ENCODE measurements at regions not wholly inside any gene's neighbourhood (a gene's known extent, or its start where the extent isn't known, plus 50 kb on each side); places are given as distances from the start of the nearest gene placed in this dataset.

DNA sequence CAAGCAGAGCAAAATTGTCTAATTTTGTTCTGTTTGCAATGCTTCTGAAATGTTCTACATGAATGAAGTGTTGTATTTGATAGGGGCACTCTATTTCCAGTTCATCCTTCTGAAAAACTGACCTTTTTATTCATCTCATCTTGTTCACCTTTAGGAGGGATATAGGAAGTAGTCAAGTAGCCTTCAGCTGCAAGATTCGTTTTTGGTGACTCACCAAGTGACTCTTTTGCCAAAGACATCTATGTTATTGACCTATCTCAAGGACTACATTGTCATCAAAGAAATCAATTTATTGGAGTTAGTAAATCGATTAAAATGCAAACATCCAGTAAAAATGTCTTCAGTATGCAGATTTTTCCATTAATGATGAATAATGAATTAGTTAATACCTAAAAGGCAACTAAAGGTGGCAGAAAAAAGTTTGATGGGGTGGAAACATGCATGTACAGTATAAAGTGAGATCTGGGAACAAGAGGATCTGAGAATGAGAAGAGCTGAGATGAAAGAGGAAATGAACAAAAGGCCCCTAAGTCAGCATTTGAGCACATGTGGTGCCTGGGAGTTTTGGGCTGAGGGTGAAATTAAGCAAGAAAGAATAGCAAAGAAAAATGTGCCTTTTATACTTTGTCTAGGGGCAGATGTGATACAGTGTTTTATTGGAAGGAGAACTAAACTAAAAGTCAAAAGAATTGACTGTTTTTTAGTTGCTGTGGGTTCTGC, 255.1 kb upstream of the LINC00305 start:
- TF ChIP-seq CTCF (conservative IDR thresholded peaks at IDR 0.05; ENCODE audit: low read length), result no peak
- ChIA-PET CTCF (ENCODE audit: unreplicated experiment) (no interaction called here), POLR2A (interaction anchor here (0.5 kb wide), 1 partner anchor 595 kb away, joined by 3 read pairs; no protein-coding TSS in a partner anchor)

GRCh38 chr18:64402636-64403035, 253.7 kb upstream of the LINC00305 start:
- BruUV-seq (replicated peaks), result no TSS peak
- no peak for TF ChIP-seq EZH2phosphoT487 (IDR thresholded peaks at IDR 0.05; ENCODE audit: borderline replicate concordance, low read depth, low read length)
- TF ChIP-seq CTCF (conservative IDR thresholded peaks at IDR 0.05; ENCODE audit: low read length), result no peak
- Histone ChIP-seq H3K4me2 (ENCODE audit: low read length) (no peak overlapping the region), H3K9me3 (ENCODE audit: low read length) (no peaks in the 10 kb centered on the region), H2AFZ (ENCODE audit: low read length) (no peak overlapping the region), H3K79me2 (ENCODE audit: insufficient read depth, low read depth, low read length) (no peaks in the 10 kb centered on the region), H3K36me3 (ENCODE audit: insufficient read depth, low read length) (no peaks in the 10 kb centered on the region), H4K20me1 (ENCODE audit: insufficient read depth, low read length) (no peaks in the 10 kb centered on the region), H3K9me2 (ENCODE audit: insufficient read depth, low read length) (no peaks in the 10 kb centered on the region), H3K4me3 (ENCODE audit: low read depth, low read length, poor library complexity, severe bottlenecking) (no peak overlapping the region), H3K4me1 (ENCODE audit: insufficient read depth, low read length, poor library complexity, severe bottlenecking) (no peaks in the 10 kb centered on the region), H3K27ac (ENCODE audit: low read depth, low read length, poor library complexity, severe bottlenecking) (no peak overlapping the region)
- CTCF ChIA-PET (ENCODE audit: unreplicated experiment), result no interaction called here
- DNase-seq (ENCODE audit: low spot score), result no peak
- POLR2A ChIA-PET, result no interaction called here
- intact Hi-C loops (cut with micrococcal nuclease; ENCODE audit: unreplicated experiment), result no loop called here

More for the DNA sequence above, 255.1 kb upstream of the LINC00305 start:
- no peak overlapping the region for H2AFZ ChIP-seq (ENCODE audit: low read length)
- intact Hi-C loops (cut with micrococcal nuclease; ENCODE audit: unreplicated experiment), result no loop called here
- H3K4me1 ChIP-seq (ENCODE audit: insufficient read depth, low read length, poor library complexity, severe bottlenecking), result no peaks in the 10 kb centered on the region
- no peaks in the 10 kb centered on the region for H3K9me2 ChIP-seq (ENCODE audit: insufficient read depth, low read length)
- no peak overlapping the region for H3K27ac ChIP-seq (ENCODE audit: low read depth, low read length, poor library complexity, severe bottlenecking)
- H3K4me2 ChIP-seq (ENCODE audit: low read length), result no peak overlapping the region
- DNase-seq (ENCODE audit: low spot score), result no peak
- BruUV-seq (replicated peaks), result no TSS peak
- no peaks in the 10 kb centered on the region for H3K9me3 ChIP-seq (ENCODE audit: low read length)
- no peaks in the 10 kb centered on the region for H3K79me2 ChIP-seq (ENCODE audit: insufficient read depth, low read depth, low read length)
- H4K20me1 ChIP-seq (ENCODE audit: insufficient read depth, low read length), result no peaks in the 10 kb centered on the region
- no peaks in the 10 kb centered on the region for H3K36me3 ChIP-seq (ENCODE audit: insufficient read depth, low read length)
- no peak overlapping the region for H3K4me3 ChIP-seq (ENCODE audit: low read depth, low read length, poor library complexity, severe bottlenecking)

DNA sequence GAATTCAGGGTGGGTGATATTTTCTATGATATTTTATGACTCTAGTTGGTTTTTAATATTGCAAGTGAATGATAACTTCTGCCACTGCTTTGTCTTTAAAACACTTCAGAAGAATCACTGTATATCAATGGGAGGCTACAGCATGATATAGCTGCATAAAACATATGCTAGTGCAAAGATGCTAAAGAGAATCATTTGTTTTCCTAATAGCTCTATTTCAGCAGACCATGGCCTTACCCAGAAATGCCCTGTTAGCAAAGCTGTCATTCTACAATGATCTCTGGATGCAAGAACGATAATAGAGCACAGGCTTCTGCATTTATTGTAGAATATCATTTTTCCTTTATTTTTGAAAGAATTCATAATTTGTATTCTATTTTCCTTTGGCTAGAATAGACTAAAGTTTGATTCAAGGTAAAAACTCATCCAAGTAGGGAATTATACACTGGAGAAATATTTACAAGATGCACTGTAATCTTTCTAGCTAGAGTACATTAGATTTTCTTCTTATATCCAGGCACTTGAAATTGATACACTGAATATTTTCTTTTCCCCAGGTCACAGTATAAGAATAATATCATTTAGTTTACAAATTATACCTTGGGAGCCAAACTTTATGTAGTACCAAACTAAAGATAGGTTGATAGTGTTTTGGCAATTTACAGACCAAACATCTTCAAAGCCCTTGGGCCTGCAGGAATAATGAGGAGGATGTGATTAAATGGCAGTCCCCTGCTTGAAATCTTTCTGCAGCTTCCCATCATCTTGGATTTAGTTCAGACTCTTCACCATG, 252.6 kb upstream of the LINC00305 start:
- no peak overlapping the region for H3K27ac ChIP-seq (ENCODE audit: low read depth, low read length, poor library complexity, severe bottlenecking)
- BruUV-seq (replicated peaks), result no TSS peak
- no peaks in the 10 kb centered on the region for H3K9me2 ChIP-seq (ENCODE audit: insufficient read depth, low read length)
- POLR2A ChIA-PET, result no interaction called here
- TF ChIP-seq EZH2phosphoT487 (IDR thresholded peaks at IDR 0.05; ENCODE audit: borderline replicate concordance, low read depth, low read length), result no peak
- no peak for TF ChIP-seq CTCF (conservative IDR thresholded peaks at IDR 0.05; ENCODE audit: low read length)
- no peaks in the 10 kb centered on the region for H3K36me3 ChIP-seq (ENCODE audit: insufficient read depth, low read length)
- CTCF ChIA-PET (ENCODE audit: unreplicated experiment), result no interaction called here
- H3K4me1 ChIP-seq (ENCODE audit: insufficient read depth, low read length, poor library complexity, severe bottlenecking), result no peaks in the 10 kb centered on the region
- H3K4me3 ChIP-seq (ENCODE audit: low read depth, low read length, poor library complexity, severe bottlenecking), result no peak overlapping the region
- H3K9me3 ChIP-seq (ENCODE audit: low read length), result no peaks in the 10 kb centered on the region
- no peak overlapping the region for H3K4me2 ChIP-seq (ENCODE audit: low read length)
- H4K20me1 ChIP-seq (ENCODE audit: insufficient read depth, low read length), result no peaks in the 10 kb centered on the region
- H2AFZ ChIP-seq (ENCODE audit: low read length), result no peak overlapping the region
- no peaks in the 10 kb centered on the region for H3K79me2 ChIP-seq (ENCODE audit: insufficient read depth, low read depth, low read length)
- no peak for DNase-seq (ENCODE audit: low spot score)
- intact Hi-C loops (cut with micrococcal nuclease; ENCODE audit: unreplicated experiment), result no loop called here
